OCI-LY7 (cell line): ENCODE measurements at regions not wholly inside any gene's neighbourhood (a gene's known extent, or its start where the extent isn't known, plus 50 kb on each side); places are given as distances from the start of the nearest gene placed in this dataset.

Experiments
- BruUV-seq: library from RNA; stranded (reverse); fragments of 400-500 nt; replicated peaks from 2 replicates; lab custom pipeline; 2021; lab: Mats Ljungman, UMichigan
- CTCF ChIA-PET: fragments of 300-600 bp; sonication (Branson Sonifier 250); formaldehyde crosslinking; loops from one replicate; lab custom pipeline; 2022; ENCODE audit warnings: antibody characterized with exemption; ENCODE audit not compliant: unreplicated experiment; lab: Charles Lee
- POLR2A ChIA-PET: fragments of 300-600 bp; sonication (Branson Sonifier 250); formaldehyde crosslinking; loops from one replicate; lab custom pipeline; 2022; ENCODE audit warnings: antibody characterized with exemption; lab: Charles Lee
- DNase-seq: peaks from one replicate; pipeline ENCODE4 v3.0.0-alpha.2; 2015; ENCODE audit warnings: low spot score
- H2AFZ ChIP-seq: fragments of 200-600 bp; sonication (generic), shearing (Covaris generic); 2 replicates; pipeline ENCODE4 v1.6.1; 2014; ENCODE audit warnings: mild to moderate bottlenecking, antibody characterized with exemption, low read length, moderate library complexity
- H3K27ac ChIP-seq: fragments of 200-600 bp; sonication (generic); 2 replicates; pipeline ENCODE4 v1.5.1; 2014; ENCODE audit warnings: mixed run types, low read depth, mild to moderate bottlenecking, moderate library complexity, low read length, inconsistent platforms; ENCODE audit not compliant: poor library complexity, severe bottlenecking
- H3K36me3 ChIP-seq: fragments of 200-600 bp; sonication (generic); 2 replicates; pipeline ENCODE4 v1.6.1; 2014; ENCODE audit warnings: mild to moderate bottlenecking, antibody characterized with exemption, low read length, moderate library complexity, mixed read lengths; ENCODE audit not compliant: insufficient read depth
- H3K4me1 ChIP-seq: fragments of 200-600 bp; sonication (generic); 2 replicates; pipeline ENCODE4 v1.5.1; 2014; ENCODE audit warnings: mild to moderate bottlenecking, low read length; ENCODE audit not compliant: insufficient read depth, poor library complexity, severe bottlenecking
- H3K4me2 ChIP-seq: fragments of 200-600 bp; sonication (generic); 2 replicates; pipeline ENCODE4 v1.6.1; 2014; ENCODE audit warnings: mild to moderate bottlenecking, low read length
- H3K4me3 ChIP-seq: fragments of 200-600 bp; sonication (generic); 2 replicates; pipeline ENCODE4 v1.5.1; 2014; ENCODE audit warnings: mild to moderate bottlenecking, low read depth, low read length; ENCODE audit not compliant: poor library complexity, severe bottlenecking
- H3K79me2 ChIP-seq: fragments of 200-600 bp; sonication (generic); 2 replicates; pipeline ENCODE4 v1.6.1; 2016; ENCODE audit warnings: low read depth, mild to moderate bottlenecking, low read length, moderate library complexity, mixed read lengths; ENCODE audit not compliant: insufficient read depth
- H3K9me2 ChIP-seq: fragments of 200-600 bp; sonication (generic); 2 replicates; pipeline ENCODE4 v1.6.1; 2016; ENCODE audit warnings: mild to moderate bottlenecking, low read length, mixed read lengths; ENCODE audit not compliant: insufficient read depth
- H3K9me3 ChIP-seq: fragments of 200-600 bp; sonication (generic); 2 replicates; pipeline ENCODE4 v1.6.1; 2014; ENCODE audit warnings: mild to moderate bottlenecking, mixed run types, low read length, mixed read lengths
- H4K20me1 ChIP-seq: fragments of 200-600 bp; sonication (generic); 2 replicates; pipeline ENCODE4 v1.6.1; 2014; ENCODE audit warnings: mild to moderate bottlenecking, antibody characterized with exemption, low read length, moderate library complexity, mixed read lengths; ENCODE audit not compliant: insufficient read depth
- EZH2phosphoT487 ChIP-seq: fragments of 200-600 bp; sonication (generic); IDR thresholded peaks from 2 replicates; pipeline ENCODE4 v1.6.1; 2018; ENCODE audit warnings: low read depth, borderline replicate concordance, mild to moderate bottlenecking, mixed run types, antibody characterized with exemption, low read length, moderate library complexity, mixed read lengths
- intact Hi-C: fragments of 100-400 bp; cut with micrococcal nuclease; formaldehyde crosslinking; loops from one replicate; pipeline ENCODE4 v1.10.0; 2022; ENCODE audit not compliant: unreplicated experiment
- TF ChIP-seq, protein P1 (sequence below): fragments of 200-600 bp; sonication (generic); conservative IDR thresholded peaks from 2 replicates; pipeline ENCODE4 v1.5.1; 2014; ENCODE audit warnings: mild to moderate bottlenecking, antibody characterized with exemption, low read length, moderate library complexity, mixed read lengths

DNA sequence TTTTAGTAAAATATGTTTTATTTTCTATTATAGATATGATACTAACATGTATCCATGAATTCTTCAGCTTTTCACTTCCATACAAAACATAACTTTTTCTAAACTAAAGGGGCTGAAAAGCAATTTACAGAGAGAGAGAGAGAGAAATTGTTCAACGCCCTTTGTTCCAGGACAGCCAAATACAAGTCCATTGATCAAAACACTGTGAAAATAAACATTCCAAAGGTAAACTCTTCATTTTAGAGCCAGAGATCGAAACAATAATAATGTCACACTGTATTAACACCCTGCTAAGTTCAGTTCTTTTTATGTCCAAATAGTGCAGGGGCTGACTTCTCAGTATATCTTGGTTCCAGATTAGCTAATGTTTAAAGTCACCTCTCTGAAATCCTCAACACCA, 516.2 kb upstream of the ATXN8OS start:
- TF ChIP-seq, protein P1, sequence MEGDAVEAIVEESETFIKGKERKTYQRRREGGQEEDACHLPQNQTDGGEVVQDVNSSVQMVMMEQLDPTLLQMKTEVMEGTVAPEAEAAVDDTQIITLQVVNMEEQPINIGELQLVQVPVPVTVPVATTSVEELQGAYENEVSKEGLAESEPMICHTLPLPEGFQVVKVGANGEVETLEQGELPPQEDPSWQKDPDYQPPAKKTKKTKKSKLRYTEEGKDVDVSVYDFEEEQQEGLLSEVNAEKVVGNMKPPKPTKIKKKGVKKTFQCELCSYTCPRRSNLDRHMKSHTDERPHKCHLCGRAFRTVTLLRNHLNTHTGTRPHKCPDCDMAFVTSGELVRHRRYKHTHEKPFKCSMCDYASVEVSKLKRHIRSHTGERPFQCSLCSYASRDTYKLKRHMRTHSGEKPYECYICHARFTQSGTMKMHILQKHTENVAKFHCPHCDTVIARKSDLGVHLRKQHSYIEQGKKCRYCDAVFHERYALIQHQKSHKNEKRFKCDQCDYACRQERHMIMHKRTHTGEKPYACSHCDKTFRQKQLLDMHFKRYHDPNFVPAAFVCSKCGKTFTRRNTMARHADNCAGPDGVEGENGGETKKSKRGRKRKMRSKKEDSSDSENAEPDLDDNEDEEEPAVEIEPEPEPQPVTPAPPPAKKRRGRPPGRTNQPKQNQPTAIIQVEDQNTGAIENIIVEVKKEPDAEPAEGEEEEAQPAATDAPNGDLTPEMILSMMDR = no peak
- no peak for TF ChIP-seq EZH2phosphoT487
- H3K79me2 ChIP-seq = no peaks in the 10 kb centered on the region
- H3K4me3 ChIP-seq = no peak overlapping the region
- H3K27ac ChIP-seq = no peak overlapping the region
- CTCF ChIA-PET = no interaction called here
- POLR2A ChIA-PET = no interaction called here
- no peaks in the 10 kb centered on the region for H3K9me2 ChIP-seq
- no peaks in the 10 kb centered on the region for H3K9me3 ChIP-seq
- no peaks in the 10 kb centered on the region for H3K4me1 ChIP-seq
- H3K36me3 ChIP-seq = no peaks in the 10 kb centered on the region
- DNase-seq = no peak
- intact Hi-C loops = no loop called here
- no peaks in the 10 kb centered on the region for H4K20me1 ChIP-seq
- no peak overlapping the region for H3K4me2 ChIP-seq
- no TSS peak for BruUV-seq
- H2AFZ ChIP-seq = no peak overlapping the region

DNA sequence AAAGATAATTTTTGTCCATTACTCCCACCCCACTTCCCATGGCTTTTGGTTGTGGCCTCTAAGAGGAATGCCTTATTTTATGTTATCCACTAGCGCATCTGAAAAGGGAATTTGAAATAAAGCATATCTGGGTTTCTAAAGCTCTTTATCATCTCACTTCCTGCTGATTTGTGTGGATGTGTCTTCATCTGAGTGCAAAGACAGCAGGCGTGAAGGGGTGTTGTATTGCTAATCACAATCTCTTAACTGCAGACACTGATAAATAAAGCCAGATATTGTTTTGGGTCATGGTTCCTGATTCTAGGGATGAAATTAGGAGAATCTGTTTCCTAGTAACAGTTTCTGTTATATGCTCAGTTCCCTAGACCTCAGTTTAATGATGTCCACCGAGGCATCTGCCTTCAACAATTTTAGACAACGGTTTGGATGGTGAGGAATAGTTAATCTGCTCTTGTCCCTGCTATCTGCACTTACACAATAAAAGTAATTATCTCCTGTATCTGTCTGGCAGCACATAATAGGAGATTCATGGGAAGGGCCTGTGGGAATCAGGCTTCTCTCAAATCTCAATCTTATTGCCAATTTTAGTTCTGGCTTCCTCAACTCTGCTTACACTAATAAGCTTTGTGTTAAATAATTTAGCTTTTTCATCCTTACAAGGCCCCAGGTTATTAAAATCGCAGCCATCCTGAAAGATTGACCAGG, 517.9 kb upstream of the ATXN8OS start:
- no peak for DNase-seq
- ChIA-PET CTCF (no interaction called here), POLR2A (no interaction called here)
- no peaks in the 10 kb centered on the region for H4K20me1 ChIP-seq
- H3K36me3 ChIP-seq = no peaks in the 10 kb centered on the region
- BruUV-seq = no TSS peak
- intact Hi-C loops = no loop called here
- H3K4me1 ChIP-seq = no peaks in the 10 kb centered on the region
- no peaks in the 10 kb centered on the region for H3K9me3 ChIP-seq
- H2AFZ ChIP-seq = no peak overlapping the region
- H3K9me2 ChIP-seq = no peaks in the 10 kb centered on the region
- H3K4me3 ChIP-seq = no peak overlapping the region
- no peak overlapping the region for H3K4me2 ChIP-seq
- H3K79me2 ChIP-seq = no peaks in the 10 kb centered on the region
- H3K27ac ChIP-seq = no peak overlapping the region
- TF ChIP-seq, protein P1 = no peak
- TF ChIP-seq EZH2phosphoT487 = no peak

DNA sequence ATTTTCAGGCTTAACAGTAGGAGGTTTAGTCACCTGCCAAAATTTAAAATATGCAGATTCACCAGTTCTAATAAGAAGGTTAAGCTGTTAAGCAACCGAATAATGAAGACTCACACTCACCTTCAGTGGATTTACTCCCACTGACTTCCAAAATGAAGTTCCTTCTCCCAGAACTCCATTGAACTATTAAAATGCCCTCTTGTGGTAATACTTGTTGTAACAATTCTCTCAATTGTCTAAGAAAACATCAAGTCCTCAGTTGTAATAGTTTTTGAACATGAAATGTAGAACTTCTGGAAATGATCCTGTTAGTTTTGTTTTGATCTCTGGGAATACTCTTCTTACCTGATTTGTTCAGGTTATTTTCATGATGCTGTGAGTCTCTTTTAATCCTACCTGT, 522.0 kb upstream of the ATXN8OS start:
- ChIA-PET POLR2A (no interaction called here), CTCF (no interaction called here)
- BruUV-seq = no TSS peak
- no peak overlapping the region for H3K4me3 ChIP-seq
- H3K36me3 ChIP-seq = no peaks in the 10 kb centered on the region
- no peaks in the 10 kb centered on the region for H3K9me3 ChIP-seq
- intact Hi-C loops = no loop called here
- no peak for DNase-seq
- no peaks in the 10 kb centered on the region for H3K79me2 ChIP-seq
- H3K9me2 ChIP-seq = no peaks in the 10 kb centered on the region
- TF ChIP-seq, protein P1 = peak; percentile 37; the same call in 1 of the 2 replicates
- TF ChIP-seq EZH2phosphoT487 = no peak
- H3K4me2 ChIP-seq = no peak overlapping the region
- no peak overlapping the region for H3K27ac ChIP-seq
- H2AFZ ChIP-seq = no peak overlapping the region
- H4K20me1 ChIP-seq = no peaks in the 10 kb centered on the region
- H3K4me1 ChIP-seq = no peaks in the 10 kb centered on the region
